NCI-H345 treated with DMSO at 0.1 percent for 48 hours (cell line): ENCODE measurements at regions not wholly inside any gene's neighbourhood (a gene's known extent, or its start where the extent isn't known, plus 50 kb on each side); places are given as distances from the start of the nearest gene placed in this dataset.
"Not testable (repeated sequence)": the region's sequence is repeated elsewhere in the genome, so short reads cannot be mapped to it uniquely, and the experiment has no call there.

Source experiments
- DNase-seq: peaks from one replicate; lab custom pipeline; 2025; ENCODE audit not compliant: unreplicated experiment; lab: John Stamatoyannopoulos, UW

DNA sequence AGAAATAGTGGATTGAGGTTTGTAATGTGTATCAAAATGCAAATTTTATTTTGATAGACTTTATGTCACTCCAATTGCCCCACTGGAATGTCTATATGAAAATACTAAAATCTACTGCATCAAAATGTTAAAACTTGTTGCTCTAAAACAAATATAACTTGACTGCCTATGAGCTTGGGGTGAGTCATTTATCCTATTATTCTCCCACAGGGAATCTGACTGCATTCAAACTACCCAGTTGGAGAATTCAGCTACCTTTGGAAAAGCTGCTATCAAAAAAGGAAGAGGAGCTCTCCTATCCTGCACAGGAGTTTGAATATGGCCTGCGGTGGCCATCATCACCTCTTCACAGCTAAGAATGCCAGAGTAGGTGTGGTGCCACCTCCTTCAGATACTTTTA is 173.1 kb downstream of the KLHL28 start:
- DNase-seq: no peak

DNA sequence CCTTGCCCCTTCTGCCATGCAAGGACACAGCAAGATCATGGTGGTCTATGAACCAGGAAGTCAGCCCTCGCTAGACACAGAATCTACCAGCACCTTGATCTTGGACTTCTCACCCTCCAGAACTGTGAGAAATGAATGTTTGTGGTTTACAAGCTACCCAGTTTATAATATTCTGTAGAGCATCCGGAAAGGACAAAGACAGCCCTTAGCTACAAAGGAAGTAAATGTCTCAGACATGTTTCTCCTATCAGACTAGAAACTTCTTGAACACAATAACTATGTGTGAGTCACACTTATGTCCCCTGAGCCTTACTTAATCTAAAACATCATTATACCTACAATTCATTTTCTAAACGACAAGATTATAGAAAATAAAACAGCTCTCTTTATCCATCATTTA is 176.7 kb downstream of the KLHL28 start:
- no peak for DNase-seq

DNA sequence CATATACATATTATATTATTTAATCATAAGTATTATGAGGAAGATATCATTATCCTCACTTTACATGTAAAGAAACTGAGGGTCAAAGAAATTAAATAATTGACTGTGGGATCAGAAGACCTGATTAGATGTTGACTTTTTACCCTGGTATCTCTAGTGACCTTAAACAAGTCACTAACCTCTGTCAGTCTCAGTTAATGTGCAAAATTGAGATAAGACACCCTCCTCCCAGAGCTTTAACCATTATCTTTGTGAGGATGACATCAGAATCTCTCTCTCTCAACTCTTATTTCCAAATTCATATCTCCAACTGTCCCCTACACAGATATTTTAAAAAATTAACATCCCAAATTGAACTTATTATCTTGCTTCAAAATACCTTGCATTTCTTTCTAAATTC is 177.8 kb downstream of the KLHL28 start:
- DNase-seq: no peak

DNA sequence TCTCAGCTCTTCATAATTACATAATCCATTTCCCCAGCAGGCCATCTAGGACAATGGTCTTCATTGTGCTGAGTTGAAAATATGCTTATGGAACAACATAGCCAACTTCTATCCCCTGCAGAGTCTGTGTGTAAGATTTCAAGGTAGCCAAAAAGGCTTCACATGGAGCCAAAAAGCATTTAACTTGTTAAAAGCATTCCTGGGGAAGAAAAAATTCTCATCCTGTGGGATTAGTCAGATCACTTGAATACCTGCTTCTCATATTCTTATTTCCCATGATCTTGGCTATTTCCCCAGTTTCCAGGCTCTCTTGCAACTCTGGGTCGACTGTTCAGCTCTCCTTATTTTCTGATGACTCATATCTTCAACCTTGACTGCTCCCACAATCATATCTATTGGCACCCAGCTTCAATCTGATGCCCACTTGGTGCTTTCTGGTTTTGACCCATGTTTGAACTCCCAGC is 178.9 kb downstream of the KLHL28 start:
- DNase-seq: no peak

DNA sequence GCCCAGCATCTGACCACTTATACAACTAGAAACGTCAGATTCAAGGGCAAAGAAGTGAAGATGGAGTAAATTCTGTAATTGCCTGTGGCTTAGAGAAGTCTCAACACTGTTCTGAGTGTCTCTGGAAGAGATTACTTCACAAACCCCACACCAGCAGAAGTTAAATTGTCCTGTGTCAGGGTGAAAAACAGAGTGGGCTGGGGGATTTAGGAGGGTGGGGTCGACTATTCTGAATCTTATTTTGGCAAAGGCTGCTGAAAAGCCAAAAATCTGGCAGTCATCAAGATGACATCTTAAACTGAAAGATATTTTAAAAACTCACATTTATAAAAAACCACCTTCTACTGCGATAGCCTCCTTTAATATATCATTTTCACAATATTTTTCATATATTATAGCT is 180.8 kb downstream of the KLHL28 start:
- DNase-seq: no peak

DNA sequence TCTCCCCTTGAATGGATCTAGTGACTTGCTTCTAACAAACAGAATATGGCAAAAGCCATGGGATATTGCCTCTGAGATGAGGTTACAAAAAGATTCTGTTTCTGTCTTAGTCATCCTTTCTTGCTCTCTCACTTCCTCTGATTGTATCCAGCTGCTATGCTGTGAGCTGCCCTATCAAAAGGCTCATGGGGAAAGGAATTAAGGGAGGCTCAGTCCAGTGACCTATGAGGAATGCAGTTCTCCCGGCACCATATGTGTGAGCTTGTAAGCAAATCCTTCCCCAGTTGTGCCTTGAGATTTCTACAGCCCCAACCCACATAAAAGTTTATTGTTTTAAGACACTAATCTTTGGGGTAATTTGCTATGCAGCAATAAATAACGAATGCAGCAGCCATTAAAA is 183.1 kb downstream of the KLHL28 start:
- no peak for DNase-seq

DNA sequence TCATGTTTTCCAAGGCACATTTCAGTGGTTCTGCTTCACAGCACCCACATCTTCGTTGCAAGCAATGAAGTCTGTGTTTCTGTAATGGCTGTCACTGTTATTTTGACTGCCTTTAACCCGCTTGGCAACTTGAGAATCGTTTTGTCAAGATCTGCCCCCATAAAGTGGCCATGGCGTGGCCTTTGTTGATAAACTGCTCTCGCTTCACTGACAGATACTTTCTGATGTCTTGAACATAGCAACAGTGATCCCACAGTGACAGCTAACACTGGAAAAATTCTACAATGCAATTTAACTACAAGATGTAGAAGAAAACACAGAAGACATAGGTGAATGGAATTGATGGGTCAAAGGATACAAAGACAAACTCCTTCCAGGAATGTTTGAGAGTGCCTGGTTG is 184.2 kb downstream of the KLHL28 start:
- DNase-seq: no peak

DNA sequence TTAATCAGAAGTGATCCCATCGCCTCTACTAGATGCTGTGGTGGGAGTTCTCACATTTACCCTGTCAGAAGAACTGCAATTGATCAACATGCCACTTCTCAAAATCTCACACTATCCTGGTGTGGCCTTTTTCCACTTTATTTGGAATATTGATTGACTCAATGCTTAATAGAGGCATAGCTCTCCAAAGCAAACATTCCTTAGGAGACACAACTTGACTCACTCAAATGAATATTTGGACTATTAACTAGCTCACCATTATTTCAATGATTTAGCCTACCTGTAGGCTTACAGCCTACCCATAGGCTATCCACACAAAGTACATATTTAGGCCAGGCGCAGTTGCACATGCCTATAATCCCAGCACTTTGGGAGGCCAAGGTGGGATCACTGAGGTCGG is 186.5 kb downstream of the KLHL28 start:
- no peak for DNase-seq

DNA sequence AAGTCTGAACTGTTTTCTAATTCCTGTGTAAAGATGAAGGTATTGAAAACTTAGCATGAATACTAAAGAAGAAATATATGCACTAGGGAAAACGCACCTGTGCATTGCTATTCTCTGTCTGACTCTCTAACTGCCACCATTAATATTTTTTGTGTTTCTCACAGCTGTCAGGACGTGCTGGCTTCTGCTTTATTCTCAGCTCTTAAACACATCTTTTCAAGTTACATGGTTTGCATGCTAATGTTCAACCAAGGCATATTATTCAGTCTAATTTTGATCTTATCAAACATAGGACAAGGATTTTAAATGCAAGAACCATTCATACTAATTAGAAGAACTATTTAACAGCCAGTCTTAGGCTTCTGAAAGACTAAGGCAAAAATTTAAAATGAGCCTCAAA is 187.4 kb downstream of the KLHL28 start:
- DNase-seq: no peak

DNA sequence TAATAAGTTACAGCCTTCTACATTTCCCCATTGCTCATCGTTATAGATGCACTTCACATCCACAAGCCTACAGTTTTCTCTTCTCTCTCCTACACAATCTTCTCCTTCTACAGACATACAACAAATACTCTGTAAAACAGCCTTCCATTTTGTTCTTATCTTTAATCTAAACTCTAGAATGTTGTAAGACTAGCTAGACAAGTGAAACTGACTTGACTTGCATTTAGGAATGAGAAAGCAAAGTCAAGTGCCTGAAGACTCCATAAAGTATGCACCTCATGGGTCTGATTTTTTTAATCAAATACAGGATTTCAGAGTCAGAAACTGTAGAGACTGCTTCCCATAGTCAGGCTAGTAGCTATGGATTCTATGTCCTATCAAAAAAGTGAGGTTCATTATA is 190.3 kb downstream of the KLHL28 start:
- DNase-seq: no peak

DNA sequence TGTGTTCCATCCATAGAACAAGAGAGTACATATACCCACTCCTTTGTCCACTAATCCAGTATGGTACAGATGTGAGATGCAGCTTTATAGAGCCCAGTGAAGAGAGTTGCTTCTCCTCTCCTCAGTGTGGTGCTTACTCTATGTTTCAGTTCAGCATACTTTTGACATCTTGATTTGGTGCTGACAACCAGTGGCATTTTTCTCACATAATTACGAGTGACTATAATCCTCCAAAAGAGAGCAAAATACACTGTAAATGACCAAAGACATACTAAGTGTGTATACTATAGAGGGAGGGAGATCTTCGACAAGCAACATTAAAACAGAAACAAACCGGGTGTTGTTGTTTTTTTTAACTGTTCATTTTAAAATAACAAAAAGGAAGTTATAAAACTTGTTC is 191.5 kb downstream of the KLHL28 start:
- DNase-seq: no peak

DNA sequence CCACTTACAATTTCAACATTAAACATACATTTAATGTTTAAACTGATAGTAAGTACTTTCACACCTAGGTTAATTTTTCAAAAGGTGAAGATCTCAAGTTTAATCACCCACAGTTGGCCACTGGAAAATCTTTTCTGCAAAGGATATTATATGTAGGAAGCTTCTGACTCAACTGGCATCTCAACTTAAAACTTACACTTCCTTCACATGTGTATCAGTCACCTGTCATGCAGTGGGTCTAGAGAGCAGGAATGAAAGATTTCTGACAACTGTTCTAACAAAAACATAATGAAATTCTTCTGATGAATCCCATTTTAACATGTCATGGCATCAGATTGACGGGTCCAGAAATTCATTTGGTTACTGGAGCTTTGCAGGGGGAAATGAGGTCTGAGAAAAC is 192.8 kb downstream of the KLHL28 start:
- DNase-seq: no peak

DNA sequence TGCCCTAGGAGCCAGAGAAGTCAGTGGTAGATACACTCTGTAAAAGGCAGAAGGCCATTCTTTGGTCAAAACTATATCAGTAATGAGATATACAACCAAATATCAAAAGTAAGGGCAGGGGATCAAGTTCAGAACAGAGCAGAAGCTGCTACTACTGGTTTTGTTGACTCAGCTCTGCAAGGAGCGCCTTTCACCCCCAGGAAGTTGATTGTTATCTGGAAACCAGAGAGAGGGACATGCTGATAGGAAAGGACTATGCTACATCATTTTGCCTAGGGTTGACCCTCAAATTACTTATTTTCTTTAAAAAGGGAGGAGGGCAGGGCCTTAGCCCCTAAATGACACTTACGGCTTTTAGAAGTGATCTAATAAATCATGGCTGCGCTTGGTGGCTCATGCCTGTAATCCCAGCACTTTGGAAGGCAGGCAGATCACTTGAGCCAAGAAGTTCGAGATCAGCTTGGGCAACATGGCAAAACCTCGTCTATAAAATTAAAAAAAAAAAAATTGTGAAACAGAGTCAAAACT is 194.0 kb downstream of the KLHL28 start:
- no peak for DNase-seq

DNA sequence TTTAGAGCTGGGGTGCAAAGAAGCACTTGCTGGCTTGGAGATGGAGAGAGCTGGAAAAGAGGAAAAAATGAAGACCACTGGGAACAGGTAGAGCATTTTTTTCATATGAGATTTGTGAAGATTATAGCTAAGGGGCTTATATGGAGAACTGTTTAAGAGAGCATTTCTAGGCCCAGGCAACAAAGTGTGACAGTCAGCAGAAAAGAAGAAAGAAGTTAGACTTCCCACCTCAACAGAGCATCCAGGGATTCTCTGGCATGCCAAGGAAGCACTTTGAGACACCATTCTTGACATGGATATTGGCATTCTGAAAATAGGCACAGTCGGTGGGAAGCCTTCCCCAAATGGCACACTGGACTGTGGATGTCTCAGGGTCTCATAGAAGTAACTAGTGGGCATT is 195.5 kb downstream of the KLHL28 start:
- DNase-seq: no peak

DNA sequence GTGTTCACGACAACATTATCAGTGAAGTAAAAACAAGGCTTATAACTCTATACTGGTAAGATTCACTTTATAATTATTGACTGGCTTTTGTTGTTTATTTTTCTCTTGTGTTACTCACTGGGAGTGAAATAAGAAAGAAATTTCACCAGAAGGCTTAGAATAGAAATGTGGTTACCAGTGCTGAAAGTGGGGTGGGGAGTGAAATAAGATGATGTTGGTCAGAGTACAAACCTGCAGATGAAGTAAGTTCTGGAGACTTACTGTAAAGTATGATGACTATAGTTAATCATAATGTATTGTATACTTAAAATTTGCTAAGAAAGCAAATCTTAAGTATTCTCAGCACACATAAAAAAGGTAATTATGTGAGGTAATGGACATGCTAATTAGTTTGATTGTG is 198.4 kb downstream of the KLHL28 start:
- no peak for DNase-seq

DNA sequence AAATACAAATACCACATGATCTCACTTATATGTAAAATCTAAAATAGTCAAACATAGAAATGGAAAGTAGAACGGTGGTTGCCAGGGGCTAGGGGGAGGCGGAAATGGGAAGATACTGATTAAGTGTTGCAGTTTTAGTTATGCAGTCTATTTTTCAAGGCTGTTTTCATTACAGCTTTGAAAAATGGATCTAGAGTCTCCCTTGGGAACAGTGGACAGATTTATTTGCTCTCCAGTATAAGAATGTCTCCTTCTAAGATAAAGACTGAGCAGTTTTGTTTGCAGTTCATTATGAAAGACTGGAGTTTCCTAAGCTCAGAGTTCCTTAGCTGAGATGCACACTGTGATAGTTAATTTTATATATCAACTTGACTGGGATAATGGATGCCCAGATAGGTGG is 202.5 kb downstream of the KLHL28 start:
- DNase-seq: no peak

DNA sequence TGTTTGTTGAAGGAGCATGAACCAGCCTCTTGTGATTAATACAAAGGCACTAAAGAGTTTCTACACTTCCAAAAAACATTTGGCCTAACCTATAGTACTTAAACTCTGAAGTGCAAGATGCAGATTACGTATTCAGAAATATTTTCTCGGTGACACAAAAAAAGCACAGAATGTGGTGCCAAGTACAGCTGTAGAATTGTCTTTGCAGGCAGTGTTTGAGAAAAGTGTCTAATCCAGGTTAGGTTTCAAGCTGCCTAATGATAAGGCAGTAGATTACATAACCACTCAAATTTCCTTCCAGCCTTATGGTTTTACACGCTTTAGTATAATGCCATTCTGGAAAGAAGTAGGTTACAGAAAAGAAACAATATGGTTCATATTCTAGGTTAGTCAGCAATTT is 205.2 kb downstream of the KLHL28 start:
- no peak for DNase-seq

DNA sequence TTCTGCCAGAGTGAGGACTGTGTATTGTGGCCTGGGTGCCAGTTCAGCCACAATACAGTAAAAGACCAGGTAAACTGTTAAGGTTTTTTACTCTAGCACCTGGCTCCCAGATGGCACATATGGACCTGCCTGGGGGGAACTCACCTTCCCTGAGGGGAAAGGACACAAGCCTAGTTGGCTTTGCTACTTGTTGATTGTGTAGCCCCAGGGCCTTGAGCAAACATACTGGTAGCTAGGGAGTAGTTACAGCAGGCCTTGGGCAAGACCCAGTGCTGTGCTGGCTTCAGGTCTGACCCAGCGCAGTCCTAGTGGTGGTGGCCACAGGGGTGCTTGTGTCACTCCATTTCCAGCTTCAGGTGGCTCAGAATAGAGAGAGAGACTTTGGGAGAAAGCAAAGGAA is 216.4 kb downstream of the KLHL28 start:
- DNase-seq: no peak

DNA sequence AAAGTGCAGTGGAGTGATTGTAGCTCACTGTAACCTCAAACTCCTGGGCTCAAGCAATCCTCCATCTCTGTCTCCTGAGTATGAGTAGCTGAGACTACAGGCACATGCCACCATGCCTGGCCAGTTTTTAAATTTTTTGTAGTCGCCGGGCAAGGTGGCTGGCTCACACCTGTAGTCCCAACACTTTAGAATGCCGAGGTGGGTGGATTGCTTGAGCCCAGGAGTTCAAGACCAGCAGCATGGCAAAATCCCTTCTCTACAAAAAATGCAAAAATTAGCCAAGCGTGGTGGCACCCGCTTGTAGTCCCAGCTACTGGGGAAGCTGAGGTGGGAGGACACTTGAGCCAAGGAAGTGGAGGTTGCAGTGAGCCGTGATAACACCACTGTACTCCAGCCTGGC is 219.5 kb downstream of the KLHL28 start:
- no peak for DNase-seq

DNA sequence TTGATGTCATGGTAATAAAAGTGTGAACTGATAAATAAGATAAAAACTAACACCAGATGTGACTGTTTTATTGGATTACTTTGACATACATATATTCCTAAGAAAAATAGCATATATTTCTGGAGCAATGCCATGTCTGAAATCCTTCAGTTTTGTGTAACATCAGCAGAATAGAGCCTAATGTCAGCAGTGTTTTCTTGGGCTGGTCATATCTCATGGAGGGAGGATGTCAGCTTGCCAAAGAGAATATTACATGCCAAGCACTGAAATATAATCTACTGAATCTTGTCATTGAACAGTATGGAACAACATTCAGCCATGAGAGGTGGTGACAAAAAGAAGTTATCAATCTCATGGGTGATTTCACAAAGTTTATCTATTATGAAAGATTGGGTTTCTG is 220.3 kb downstream of the KLHL28 start:
- DNase-seq: no peak

DNA sequence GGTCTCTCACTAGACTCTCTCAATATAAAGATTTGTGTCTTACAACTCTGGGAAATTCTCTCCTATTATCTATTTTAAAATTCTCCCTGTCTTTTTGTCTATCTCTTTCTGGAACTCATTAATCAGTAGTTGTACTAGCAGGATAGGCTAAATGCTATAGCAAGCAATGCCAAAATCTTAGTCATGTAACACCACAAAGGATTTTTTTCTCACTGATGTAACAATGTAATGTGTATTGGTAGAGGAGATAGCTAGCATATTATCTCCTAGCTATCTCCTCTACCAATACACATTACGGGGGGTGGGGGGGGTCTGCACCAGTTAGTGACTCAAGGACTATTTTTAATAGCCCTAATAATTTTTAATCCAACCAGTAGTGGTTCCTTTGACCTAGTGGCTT is 225.4 kb downstream of the KLHL28 start:
- no peak for DNase-seq

DNA sequence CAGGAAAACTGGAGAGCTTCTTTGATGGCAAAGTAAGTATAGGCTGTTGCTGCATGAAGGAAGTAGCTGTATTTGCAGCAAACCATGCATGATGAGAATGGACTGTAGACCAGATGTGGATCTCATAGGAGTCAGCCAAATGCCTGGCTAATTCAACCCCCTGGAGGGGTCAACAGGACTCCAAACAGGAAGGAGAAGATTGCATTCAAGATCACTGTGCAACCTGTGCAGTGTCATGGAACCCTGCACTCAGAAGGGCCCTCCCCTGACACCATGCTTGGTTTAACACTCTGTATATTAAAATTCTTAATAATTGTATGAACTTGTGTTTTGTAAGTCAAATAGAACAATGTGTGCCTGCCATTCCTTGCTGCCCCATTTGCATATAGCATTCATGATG is 225.1 kb upstream of the FSCB start:
- DNase-seq: no peak

DNA sequence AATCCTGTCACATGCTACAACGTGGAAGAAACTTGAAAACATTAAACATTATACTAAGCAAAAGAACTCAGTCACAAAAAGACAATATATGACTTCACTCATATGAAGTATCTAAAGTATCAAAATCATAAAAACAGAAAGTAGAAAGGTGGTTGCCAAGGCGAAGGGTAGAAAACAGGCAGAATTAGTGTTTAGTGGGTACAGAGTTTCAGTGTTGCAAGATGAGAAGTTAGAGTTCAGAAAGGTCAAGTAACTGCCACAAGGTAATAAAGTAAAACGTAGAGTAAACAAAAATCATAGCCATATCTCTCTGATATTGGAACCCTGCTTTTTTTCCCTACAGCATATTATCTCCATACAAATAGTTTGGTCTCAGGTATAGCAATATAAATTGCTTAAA is 223.8 kb upstream of the FSCB start:
- no peak for DNase-seq

DNA sequence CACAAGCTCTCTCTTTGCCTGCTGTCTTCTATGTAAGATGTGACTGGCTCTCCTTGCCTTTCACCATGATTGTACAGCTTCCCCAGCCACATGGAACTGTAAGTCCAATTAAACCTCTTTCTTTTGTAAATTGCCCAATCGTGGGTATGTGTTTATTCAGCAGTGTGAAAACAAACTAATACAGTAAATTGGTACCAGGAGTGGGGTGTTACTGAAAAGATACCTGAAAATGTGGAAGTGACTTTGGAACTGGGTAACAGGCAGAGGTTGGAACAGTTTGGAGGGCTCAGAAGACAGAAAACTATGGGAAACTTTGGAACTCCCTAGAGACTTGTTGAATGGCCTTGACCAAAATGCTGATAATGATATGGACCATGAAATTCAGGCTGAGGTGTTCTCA is 214.3 kb upstream of the FSCB start:
- DNase-seq: not testable (repeated sequence)
